ENCODE measurements at regions not wholly inside any gene's neighbourhood (a gene's known extent, or its start where the extent isn't known, plus 50 kb on each side); places are given as distances from the start of the nearest gene placed in this dataset.

GRCh38 chr9:104981543-104982129 lies 53.7 kb upstream of the ABCA1 start:
- no peak for TF ChIP-seq CTCF (IDR thresholded peaks at IDR 0.05)
- no peak for TF ChIP-seq POLR2AphosphoS5 (IDR thresholded peaks at IDR 0.05)
- no peak for TF ChIP-seq EP300 (IDR thresholded peaks at IDR 0.05; ENCODE audit: low read depth)
